NCI-H1092 (cell line): ENCODE measurements at regions not wholly inside any gene's neighbourhood (a gene's known extent, or its start where the extent isn't known, plus 50 kb on each side); places are given as distances from the start of the nearest gene placed in this dataset.

Source experiments
- DNase-seq: peaks from one replicate; lab custom pipeline; 2025; lab: John Stamatoyannopoulos, UW

GRCh38 chr6:105452924-105453756, 50.3 kb upstream of the PREP start:
- DNase-seq, result no peak
